GM21529 (cell line): ENCODE measurements at regions not wholly inside any gene's neighbourhood (a gene's known extent, or its start where the extent isn't known, plus 50 kb on each side); places are given as distances from the start of the nearest gene placed in this dataset.

ENCODE experiments used
- ATAC-seq: cut with Tn5 transposase; IDR thresholded peaks from one replicate; pipeline ENCODE4 v1.9.1; 2021; ENCODE audit not compliant: unreplicated experiment

GRCh38 chr5:88666761-88667495 lies 216.1 kb downstream of the MEF2C start:
- peak; percentile 73 for ATAC-seq

GRCh38 chr5:88665750-88666215 lies 217.2 kb downstream of the MEF2C start:
- no peak for ATAC-seq

GRCh38 chr5:88664645-88665044 lies 218.3 kb downstream of the MEF2C start:
- ATAC-seq, result no peak

GRCh38 chr5:88663793-88664216 lies 219.2 kb downstream of the MEF2C start:
- no peak for ATAC-seq

- no peak for ATAC-seq
Measured at GRCh38 chr5:88662846-88663245, 220.1 kb downstream of the MEF2C start.

GRCh38 chr5:88661806-88662207 lies 221.2 kb downstream of the MEF2C start:
- ATAC-seq, result no peak

GRCh38 chr5:88660947-88661805 lies 221.8 kb downstream of the MEF2C start:
- ATAC-seq, result peak; percentile 72

GRCh38 chr5:88660264-88660946 lies 222.6 kb downstream of the MEF2C start:
- ATAC-seq, result peak; percentile 37

- peak; percentile 51 for ATAC-seq
Measured at GRCh38 chr5:88659529-88660263, 223.3 kb downstream of the MEF2C start.

- no peak for ATAC-seq
Measured at GRCh38 chr5:88658886-88659285, 224.1 kb downstream of the MEF2C start.

GRCh38 chr5:88657906-88658775 lies 224.8 kb downstream of the MEF2C start:
- ATAC-seq, result no peak

GRCh38 chr5:88657136-88657535 lies 225.8 kb downstream of the MEF2C start:
- ATAC-seq, result no peak

GRCh38 chr5:88656221-88656950 lies 226.6 kb downstream of the MEF2C start:
- ATAC-seq, result no peak

- ATAC-seq, result no peak
Measured at GRCh38 chr5:88653471-88653870, 229.5 kb downstream of the MEF2C start.

GRCh38 chr5:88647901-88648300 lies 235.1 kb downstream of the MEF2C start:
- ATAC-seq, result no peak

GRCh38 chr5:88646866-88647265 lies 236.1 kb downstream of the MEF2C start:
- ATAC-seq, result no peak

GRCh38 chr5:88644676-88645075 lies 238.3 kb downstream of the MEF2C start:
- no peak for ATAC-seq

GRCh38 chr5:88643315-88643714 lies 239.7 kb downstream of the MEF2C start:
- no peak for ATAC-seq

- no peak for ATAC-seq
Measured at GRCh38 chr5:88634014-88634413, 249.0 kb downstream of the MEF2C start.
